ENCODE measurements at regions not wholly inside any gene's neighbourhood (a gene's known extent, or its start where the extent isn't known, plus 50 kb on each side); places are given as distances from the start of the nearest gene placed in this dataset.

- 89 to 91% (median 90%) methylated on average over 8 of the region's 8 CpGs for WGBS, 3 donors
- Histone ChIP-seq H3K36me3 (no peaks in the 10 kb centered on the region), H3K27ac (no peak overlapping the region), H3K4me3 (no peak overlapping the region), H3K4me1 (ENCODE audit: insufficient read depth) (no peaks in the 10 kb centered on the region), H3K27me3 (no peaks in the 10 kb centered on the region), H3K9me3 (no peaks in the 10 kb centered on the region)
- intact Hi-C loops (cut with DNase I), result no loop called here
- no peak for TF ChIP-seq POLR2A (IDR thresholded peaks at IDR 0.05)
- TF ChIP-seq CTCF (IDR thresholded peaks at IDR 0.05), result no peak
- no peak for TF ChIP-seq EP300 (IDR thresholded peaks at IDR 0.05)
- DNase-seq, result no peak
Measured at GRCh38 chr11:79906164-79906563, 465.3 kb upstream of the TENM4 start.

- Histone ChIP-seq H3K27ac (no peak overlapping the region), H3K36me3 (no peaks in the 10 kb centered on the region), H3K4me1 (ENCODE audit: insufficient read depth) (no peaks in the 10 kb centered on the region), H3K9me3 (no peaks in the 10 kb centered on the region), H3K27me3 (no peaks in the 10 kb centered on the region), H3K4me3 (no peak overlapping the region)
- intact Hi-C loops (cut with DNase I), result no loop called here
- 82 to 97% (median 92%) methylated on average over 2 of the region's 2 CpGs for WGBS, 3 donors
- TF ChIP-seq EP300 (IDR thresholded peaks at IDR 0.05), result no peak
- no peak for TF ChIP-seq CTCF (IDR thresholded peaks at IDR 0.05)
- TF ChIP-seq POLR2A (IDR thresholded peaks at IDR 0.05), result no peak
- no peak for DNase-seq
Measured at GRCh38 chr11:79902493-79902892, 461.7 kb upstream of the TENM4 start.

GRCh38 chr11:79897896-79898295, 457.1 kb upstream of the TENM4 start:
- H3K4me1 ChIP-seq (ENCODE audit: insufficient read depth), result no peaks in the 10 kb centered on the region
- WGBS, 3 donors, result 56 to 67% (median 63%) methylated on average over 1 of the region's 1 CpG
- intact Hi-C loops (cut with DNase I), result no loop called here
- TF ChIP-seq POLR2A (IDR thresholded peaks at IDR 0.05) (no peak), CTCF (IDR thresholded peaks at IDR 0.05) (no peak), EP300 (IDR thresholded peaks at IDR 0.05) (no peak)
- no peaks in the 10 kb centered on the region for H3K36me3 ChIP-seq
- no peak overlapping the region for H3K4me3 ChIP-seq
- no peaks in the 10 kb centered on the region for H3K9me3 ChIP-seq
- no peak for DNase-seq
- H3K27ac ChIP-seq, result no peak overlapping the region
- H3K27me3 ChIP-seq, result no peaks in the 10 kb centered on the region

- Histone ChIP-seq H3K27ac (no peak overlapping the region), H3K27me3 (no peaks in the 10 kb centered on the region), H3K36me3 (no peaks in the 10 kb centered on the region), H3K4me1 (ENCODE audit: insufficient read depth) (no peaks in the 10 kb centered on the region), H3K4me3 (no peak overlapping the region), H3K9me3 (no peaks in the 10 kb centered on the region)
- intact Hi-C loops (cut with DNase I), result no loop called here
- DNase-seq, result no peak
- TF ChIP-seq EP300 (IDR thresholded peaks at IDR 0.05) (no peak), POLR2A (IDR thresholded peaks at IDR 0.05) (no peak), CTCF (IDR thresholded peaks at IDR 0.05) (no peak)
Measured at GRCh38 chr11:79896258-79896657, 455.4 kb upstream of the TENM4 start.

- Histone ChIP-seq H3K4me3 (no peak overlapping the region), H3K4me1 (ENCODE audit: insufficient read depth) (no peaks in the 10 kb centered on the region), H3K27ac (no peak overlapping the region), H3K36me3 (no peaks in the 10 kb centered on the region), H3K27me3 (no peaks in the 10 kb centered on the region), H3K9me3 (no peaks in the 10 kb centered on the region)
- TF ChIP-seq POLR2A (IDR thresholded peaks at IDR 0.05) (no peak), CTCF (IDR thresholded peaks at IDR 0.05) (no peak), EP300 (IDR thresholded peaks at IDR 0.05) (no peak)
- intact Hi-C loops (cut with DNase I), result no loop called here
- DNase-seq, result no peak
- 80 to 89% (median 81%) methylated on average over 3 of the region's 3 CpGs for WGBS, 3 donors
Measured at GRCh38 chr11:79894111-79894510, 453.3 kb upstream of the TENM4 start.
